ENCODE measurements at regions not wholly inside any gene's neighbourhood (a gene's known extent, or its start where the extent isn't known, plus 50 kb on each side); places are given as distances from the start of the nearest gene placed in this dataset.

DNA sequence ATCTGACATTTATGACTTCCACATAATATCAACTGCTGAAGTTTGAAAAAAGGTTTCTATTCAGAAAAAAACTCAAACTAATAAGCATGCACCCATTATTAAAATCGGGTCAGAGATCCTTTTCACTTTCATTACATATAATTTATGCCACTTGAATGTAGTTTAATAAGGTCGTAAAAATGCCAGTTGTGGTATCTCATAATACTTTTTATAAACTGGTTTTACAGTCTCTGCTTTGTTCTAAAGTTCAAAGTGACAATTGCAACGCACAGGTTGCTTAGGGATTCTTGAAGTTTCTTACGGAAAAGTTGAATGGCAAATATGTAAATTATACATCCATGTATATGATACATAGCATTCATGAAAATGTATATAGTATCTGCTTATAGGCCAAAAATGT is 229.4 kb upstream of the CEP162 start:
- no peaks in the 10 kb centered on the region for H3K27me3 ChIP-seq (ENCODE audit: control insufficient read depth, low read length)
- no peak for TF ChIP-seq EZH2phosphoT487 (IDR thresholded peaks at IDR 0.05; ENCODE audit: borderline replicate concordance, low read length)
- TF ChIP-seq, protein P1, sequence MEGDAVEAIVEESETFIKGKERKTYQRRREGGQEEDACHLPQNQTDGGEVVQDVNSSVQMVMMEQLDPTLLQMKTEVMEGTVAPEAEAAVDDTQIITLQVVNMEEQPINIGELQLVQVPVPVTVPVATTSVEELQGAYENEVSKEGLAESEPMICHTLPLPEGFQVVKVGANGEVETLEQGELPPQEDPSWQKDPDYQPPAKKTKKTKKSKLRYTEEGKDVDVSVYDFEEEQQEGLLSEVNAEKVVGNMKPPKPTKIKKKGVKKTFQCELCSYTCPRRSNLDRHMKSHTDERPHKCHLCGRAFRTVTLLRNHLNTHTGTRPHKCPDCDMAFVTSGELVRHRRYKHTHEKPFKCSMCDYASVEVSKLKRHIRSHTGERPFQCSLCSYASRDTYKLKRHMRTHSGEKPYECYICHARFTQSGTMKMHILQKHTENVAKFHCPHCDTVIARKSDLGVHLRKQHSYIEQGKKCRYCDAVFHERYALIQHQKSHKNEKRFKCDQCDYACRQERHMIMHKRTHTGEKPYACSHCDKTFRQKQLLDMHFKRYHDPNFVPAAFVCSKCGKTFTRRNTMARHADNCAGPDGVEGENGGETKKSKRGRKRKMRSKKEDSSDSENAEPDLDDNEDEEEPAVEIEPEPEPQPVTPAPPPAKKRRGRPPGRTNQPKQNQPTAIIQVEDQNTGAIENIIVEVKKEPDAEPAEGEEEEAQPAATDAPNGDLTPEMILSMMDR (IDR thresholded peaks at IDR 0.05; ENCODE audit: low read depth, low read length, poor library complexity, severe bottlenecking) = no peak
- H3F3A ChIP-seq (ENCODE audit: control insufficient read depth, insufficient read depth) = no peaks in the 10 kb centered on the region
- H4K20me1 ChIP-seq (ENCODE audit: control insufficient read depth, insufficient read depth, low read depth, low read length) = no peaks in the 10 kb centered on the region
- H3K4me2 ChIP-seq (ENCODE audit: low read length) = no peak overlapping the region
- no peak overlapping the region for H3K4me3 ChIP-seq (ENCODE audit: low read length)
- no peaks in the 10 kb centered on the region for H3K4me1 ChIP-seq (ENCODE audit: control insufficient read depth, low read length)
- H3K9me3 ChIP-seq (ENCODE audit: control insufficient read depth, insufficient read depth, low read length) = no peaks in the 10 kb centered on the region
- H3K9me2 ChIP-seq (replicated peaks; ENCODE audit: control insufficient read depth, low read length) = no peaks in the 10 kb centered on the region
- no peaks in the 10 kb centered on the region for H3K79me2 ChIP-seq (ENCODE audit: control insufficient read depth, low read length)
- no peak overlapping the region for H3K27ac ChIP-seq (ENCODE audit: low read depth, low read length)
- no peaks in the 10 kb centered on the region for H3K36me3 ChIP-seq (ENCODE audit: control insufficient read depth, low read length)

DNA sequence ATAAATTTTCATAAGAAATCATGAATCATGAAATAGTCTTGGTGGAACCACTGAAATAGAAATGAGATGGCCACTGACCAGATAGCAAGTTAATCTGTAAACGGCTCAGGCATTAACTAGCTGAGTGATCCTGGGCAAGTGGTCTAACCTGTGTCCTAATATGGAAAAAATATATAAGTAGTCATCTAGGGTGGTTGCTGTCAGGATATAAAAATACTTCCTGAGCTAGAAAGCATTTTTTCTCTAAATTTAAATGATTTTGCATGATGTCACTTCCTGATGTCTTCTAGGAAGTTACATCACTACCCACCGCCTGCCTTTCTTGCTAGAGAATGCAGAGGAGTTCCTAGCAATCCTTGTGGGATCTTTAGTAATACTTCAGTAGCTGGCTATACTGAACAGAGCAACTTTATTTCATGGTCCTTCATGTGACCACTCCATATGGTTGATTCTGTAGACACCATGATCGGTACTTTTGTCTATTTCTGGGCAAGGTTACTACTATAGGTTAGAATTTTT is 228.1 kb upstream of the CEP162 start:
- H3K9me3 ChIP-seq (ENCODE audit: control insufficient read depth, insufficient read depth, low read length) = no peaks in the 10 kb centered on the region
- no peaks in the 10 kb centered on the region for H3K36me3 ChIP-seq (ENCODE audit: control insufficient read depth, low read length)
- TF ChIP-seq EZH2phosphoT487 (IDR thresholded peaks at IDR 0.05; ENCODE audit: borderline replicate concordance, low read length) = no peak
- TF ChIP-seq, protein P1 (IDR thresholded peaks at IDR 0.05; ENCODE audit: low read depth, low read length, poor library complexity, severe bottlenecking) = no peak
- no peaks in the 10 kb centered on the region for H3K9me2 ChIP-seq (replicated peaks; ENCODE audit: control insufficient read depth, low read length)
- no peak overlapping the region for H3K27ac ChIP-seq (ENCODE audit: low read depth, low read length)
- H3K79me2 ChIP-seq (ENCODE audit: control insufficient read depth, low read length) = no peaks in the 10 kb centered on the region
- H3F3A ChIP-seq (ENCODE audit: control insufficient read depth, insufficient read depth) = no peaks in the 10 kb centered on the region
- H3K4me2 ChIP-seq (ENCODE audit: low read length) = no peak overlapping the region
- no peaks in the 10 kb centered on the region for H3K27me3 ChIP-seq (ENCODE audit: control insufficient read depth, low read length)
- H3K4me1 ChIP-seq (ENCODE audit: control insufficient read depth, low read length) = no peaks in the 10 kb centered on the region
- H4K20me1 ChIP-seq (ENCODE audit: control insufficient read depth, insufficient read depth, low read depth, low read length) = no peaks in the 10 kb centered on the region
- no peak overlapping the region for H3K4me3 ChIP-seq (ENCODE audit: low read length)

DNA sequence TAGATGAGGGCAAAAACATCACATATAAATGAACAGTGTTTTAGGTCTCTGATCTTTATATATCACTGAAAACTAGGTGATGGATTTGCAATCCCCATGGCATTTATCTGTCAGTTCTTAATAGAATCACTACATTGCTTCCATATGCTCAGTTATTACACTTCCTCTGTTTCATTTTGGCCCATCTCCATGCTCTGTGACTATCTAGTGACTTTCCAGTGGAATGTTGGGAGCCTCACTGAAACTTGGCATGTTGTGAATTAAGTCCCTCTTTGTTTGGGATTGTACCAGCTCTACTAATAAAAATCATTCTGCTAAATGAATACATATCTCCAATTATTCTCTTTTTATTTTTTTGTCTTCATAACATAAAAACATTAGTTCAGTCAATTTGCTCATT is 226.1 kb upstream of the CEP162 start:
- H3F3A ChIP-seq (ENCODE audit: control insufficient read depth, insufficient read depth) = no peaks in the 10 kb centered on the region
- H3K27me3 ChIP-seq (ENCODE audit: control insufficient read depth, low read length) = no peaks in the 10 kb centered on the region
- H3K4me1 ChIP-seq (ENCODE audit: control insufficient read depth, low read length) = no peaks in the 10 kb centered on the region
- no peaks in the 10 kb centered on the region for H3K9me3 ChIP-seq (ENCODE audit: control insufficient read depth, insufficient read depth, low read length)
- H4K20me1 ChIP-seq (ENCODE audit: control insufficient read depth, insufficient read depth, low read depth, low read length) = no peaks in the 10 kb centered on the region
- no peak overlapping the region for H3K4me2 ChIP-seq (ENCODE audit: low read length)
- no peaks in the 10 kb centered on the region for H3K79me2 ChIP-seq (ENCODE audit: control insufficient read depth, low read length)
- H3K9me2 ChIP-seq (replicated peaks; ENCODE audit: control insufficient read depth, low read length) = no peaks in the 10 kb centered on the region
- no peak for TF ChIP-seq EZH2phosphoT487 (IDR thresholded peaks at IDR 0.05; ENCODE audit: borderline replicate concordance, low read length)
- no peak overlapping the region for H3K27ac ChIP-seq (ENCODE audit: low read depth, low read length)
- H3K4me3 ChIP-seq (ENCODE audit: low read length) = no peak overlapping the region
- H3K36me3 ChIP-seq (ENCODE audit: control insufficient read depth, low read length) = no peaks in the 10 kb centered on the region

DNA sequence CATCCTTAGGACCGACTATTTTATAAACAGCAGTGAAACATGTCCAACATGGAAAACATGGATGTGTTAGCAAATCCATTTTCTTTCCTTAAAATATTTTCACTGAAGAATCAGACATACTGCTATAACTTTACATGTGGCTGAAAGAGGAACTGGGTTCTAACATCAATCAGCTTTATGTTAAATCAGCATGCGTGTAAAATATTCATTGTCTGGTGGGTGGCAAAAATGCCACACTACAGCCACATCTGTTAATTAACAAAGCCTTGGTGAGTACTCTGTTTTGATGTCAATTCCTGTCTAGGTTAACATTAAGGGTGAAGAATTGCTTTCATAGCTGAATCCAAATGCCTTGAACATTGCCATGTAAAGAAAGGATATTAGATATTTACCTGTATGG is 222.6 kb upstream of the CEP162 start:
- H3K9me3 ChIP-seq (ENCODE audit: control insufficient read depth, insufficient read depth, low read length) = no peaks in the 10 kb centered on the region
- H3K4me2 ChIP-seq (ENCODE audit: low read length) = no peak overlapping the region
- no peaks in the 10 kb centered on the region for H3K9me2 ChIP-seq (replicated peaks; ENCODE audit: control insufficient read depth, low read length)
- H3K4me3 ChIP-seq (ENCODE audit: low read length) = no peak overlapping the region
- no peak overlapping the region for H3K27ac ChIP-seq (ENCODE audit: low read depth, low read length)
- no peaks in the 10 kb centered on the region for H3K36me3 ChIP-seq (ENCODE audit: control insufficient read depth, low read length)
- no peaks in the 10 kb centered on the region for H4K20me1 ChIP-seq (ENCODE audit: control insufficient read depth, insufficient read depth, low read depth, low read length)
- H3K79me2 ChIP-seq (ENCODE audit: control insufficient read depth, low read length) = no peaks in the 10 kb centered on the region
- H3K27me3 ChIP-seq (ENCODE audit: control insufficient read depth, low read length) = no peaks in the 10 kb centered on the region
- H3K4me1 ChIP-seq (ENCODE audit: control insufficient read depth, low read length) = no peaks in the 10 kb centered on the region
- no peaks in the 10 kb centered on the region for H3F3A ChIP-seq (ENCODE audit: control insufficient read depth, insufficient read depth)
- no peak for TF ChIP-seq EZH2phosphoT487 (IDR thresholded peaks at IDR 0.05; ENCODE audit: borderline replicate concordance, low read length)
- TF ChIP-seq, protein P1 (IDR thresholded peaks at IDR 0.05; ENCODE audit: low read depth, low read length, poor library complexity, severe bottlenecking) = no peak
